IMR-90 (cell line): ENCODE measurements at regions not wholly inside any gene's neighbourhood (a gene's known extent, or its start where the extent isn't known, plus 50 kb on each side); places are given as distances from the start of the nearest gene placed in this dataset.

Experiments
- BHLHE40 ChIP-seq: fragments of 150-350 bp; IDR thresholded peaks from 2 replicates; pipeline ENCODE4 v1.6.1; 2016; ENCODE audit warnings: mild to moderate bottlenecking, low read depth, low read length
- MAZ ChIP-seq: IDR thresholded peaks from 2 replicates; pipeline ENCODE4 v1.6.1; 2012; ENCODE audit warnings: low read depth, mild to moderate bottlenecking, low read length, improper control_type of control experiment, moderate library complexity, borderline replicate concordance
- MXI1 ChIP-seq: IDR thresholded peaks from 2 replicates; pipeline ENCODE4 v1.6.1; 2012; ENCODE audit warnings: low read depth, mild to moderate bottlenecking, low read length, moderate library complexity, borderline replicate concordance
- POLR2A ChIP-seq: IDR thresholded peaks from 2 replicates; pipeline ENCODE4 v1.6.1; 2012; ENCODE audit warnings: mild to moderate bottlenecking, low read depth, low read length
- TF ChIP-seq, protein P1 (sequence below): conservative IDR thresholded peaks from 2 replicates; pipeline ENCODE4 v1.5.1; 2012; ENCODE audit warnings: mild to moderate bottlenecking, low read depth, low read length, improper control_type of control experiment
- TF ChIP-seq, protein P2 (sequence below): fragments of 150-350 bp; IDR thresholded peaks from 2 replicates; pipeline ENCODE4 v1.6.1; 2016; ENCODE audit warnings: low read depth, mild to moderate bottlenecking, low read length, moderate library complexity, borderline replicate concordance

DNA sequence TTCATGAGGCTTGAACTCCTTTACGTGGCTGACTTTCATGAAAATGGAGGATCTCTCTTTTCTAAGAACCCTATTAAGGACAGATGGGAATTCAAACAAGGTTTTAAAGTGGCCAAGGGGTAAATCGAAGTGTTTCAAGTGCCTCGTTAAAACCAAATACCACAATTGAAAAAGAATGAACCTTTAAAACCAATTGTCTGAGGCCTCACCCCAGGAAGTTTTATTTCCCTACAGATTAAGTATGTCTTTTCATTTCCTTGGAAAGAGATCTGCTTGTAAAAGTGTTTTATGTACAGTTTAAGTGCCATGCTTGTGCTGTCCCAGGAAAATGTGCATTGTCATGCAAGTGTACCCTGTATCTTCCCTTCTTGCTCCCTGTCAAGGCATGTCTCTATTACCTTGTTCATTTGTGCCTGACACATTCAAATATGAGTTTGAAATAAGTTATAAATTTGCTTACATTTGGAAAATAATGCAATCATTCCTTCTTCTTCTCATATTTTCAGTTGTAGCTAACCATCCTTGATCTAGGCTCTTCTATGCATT is 138.7 kb downstream of the ZPLD1 start:
- TF ChIP-seq MXI1 (no peak), POLR2A (no peak), MAZ (no peak), BHLHE40 (no peak)
- TF ChIP-seq, protein P1, sequence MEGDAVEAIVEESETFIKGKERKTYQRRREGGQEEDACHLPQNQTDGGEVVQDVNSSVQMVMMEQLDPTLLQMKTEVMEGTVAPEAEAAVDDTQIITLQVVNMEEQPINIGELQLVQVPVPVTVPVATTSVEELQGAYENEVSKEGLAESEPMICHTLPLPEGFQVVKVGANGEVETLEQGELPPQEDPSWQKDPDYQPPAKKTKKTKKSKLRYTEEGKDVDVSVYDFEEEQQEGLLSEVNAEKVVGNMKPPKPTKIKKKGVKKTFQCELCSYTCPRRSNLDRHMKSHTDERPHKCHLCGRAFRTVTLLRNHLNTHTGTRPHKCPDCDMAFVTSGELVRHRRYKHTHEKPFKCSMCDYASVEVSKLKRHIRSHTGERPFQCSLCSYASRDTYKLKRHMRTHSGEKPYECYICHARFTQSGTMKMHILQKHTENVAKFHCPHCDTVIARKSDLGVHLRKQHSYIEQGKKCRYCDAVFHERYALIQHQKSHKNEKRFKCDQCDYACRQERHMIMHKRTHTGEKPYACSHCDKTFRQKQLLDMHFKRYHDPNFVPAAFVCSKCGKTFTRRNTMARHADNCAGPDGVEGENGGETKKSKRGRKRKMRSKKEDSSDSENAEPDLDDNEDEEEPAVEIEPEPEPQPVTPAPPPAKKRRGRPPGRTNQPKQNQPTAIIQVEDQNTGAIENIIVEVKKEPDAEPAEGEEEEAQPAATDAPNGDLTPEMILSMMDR = no peak
- TF ChIP-seq, protein P2, sequence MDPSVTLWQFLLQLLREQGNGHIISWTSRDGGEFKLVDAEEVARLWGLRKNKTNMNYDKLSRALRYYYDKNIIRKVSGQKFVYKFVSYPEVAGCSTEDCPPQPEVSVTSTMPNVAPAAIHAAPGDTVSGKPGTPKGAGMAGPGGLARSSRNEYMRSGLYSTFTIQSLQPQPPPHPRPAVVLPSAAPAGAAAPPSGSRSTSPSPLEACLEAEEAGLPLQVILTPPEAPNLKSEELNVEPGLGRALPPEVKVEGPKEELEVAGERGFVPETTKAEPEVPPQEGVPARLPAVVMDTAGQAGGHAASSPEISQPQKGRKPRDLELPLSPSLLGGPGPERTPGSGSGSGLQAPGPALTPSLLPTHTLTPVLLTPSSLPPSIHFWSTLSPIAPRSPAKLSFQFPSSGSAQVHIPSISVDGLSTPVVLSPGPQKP = no peak
